ENCODE measurements at regions not wholly inside any gene's neighbourhood (a gene's known extent, or its start where the extent isn't known, plus 50 kb on each side); places are given as distances from the start of the nearest gene placed in this dataset.

- DNase-seq = no peak
These were observed 171.4 kb upstream of the CDH10 start for GRCh38 chr5:24816206-24816605.

GRCh38 chr5:24805230-24805629, 160.5 kb upstream of the CDH10 start:
- no peak for DNase-seq

GRCh38 chr5:24804221-24804681, 159.5 kb upstream of the CDH10 start:
- no peak for DNase-seq

- DNase-seq = no peak
These were observed 146.5 kb upstream of the CDH10 start for GRCh38 chr5:24791326-24791725.

- no peak for DNase-seq
These were observed 145.0 kb upstream of the CDH10 start for GRCh38 chr5:24789611-24790351.

- no peak for DNase-seq
These were observed 144.2 kb upstream of the CDH10 start for GRCh38 chr5:24788829-24789514.

- no peak for DNase-seq
These were observed 141.3 kb upstream of the CDH10 start for GRCh38 chr5:24786108-24786507.

GRCh38 chr5:24783596-24783995, 138.8 kb upstream of the CDH10 start:
- no peak for DNase-seq

- DNase-seq = no peak
These were observed 132.6 kb upstream of the CDH10 start for GRCh38 chr5:24777392-24777791.

GRCh38 chr5:24773261-24773660, 128.5 kb upstream of the CDH10 start:
- no peak for DNase-seq

- no peak for DNase-seq
These were observed 122.3 kb upstream of the CDH10 start for GRCh38 chr5:24767086-24767485.

- no peak for DNase-seq
These were observed 120.4 kb upstream of the CDH10 start for GRCh38 chr5:24765219-24765618.

- DNase-seq = no peak
These were observed 105.6 kb upstream of the CDH10 start for GRCh38 chr5:24750355-24750754.

GRCh38 chr5:24749701-24750100, 104.9 kb upstream of the CDH10 start:
- DNase-seq = no peak

- no peak for DNase-seq
These were observed 102.5 kb upstream of the CDH10 start for GRCh38 chr5:24747327-24747726.

- no peak for DNase-seq
These were observed 97.6 kb upstream of the CDH10 start for GRCh38 chr5:24742334-24742733.

- no peak for DNase-seq
These were observed 92.4 kb upstream of the CDH10 start for GRCh38 chr5:24737163-24737562.

GRCh38 chr5:24735284-24735683, 90.5 kb upstream of the CDH10 start:
- no peak for DNase-seq

- DNase-seq = no peak
These were observed 87.4 kb upstream of the CDH10 start for GRCh38 chr5:24732184-24732583.

- DNase-seq = no peak
These were observed 76.0 kb upstream of the CDH10 start for GRCh38 chr5:24720743-24721142.

GRCh38 chr5:24714746-24715145, 70.0 kb upstream of the CDH10 start:
- no peak for DNase-seq

- no peak for DNase-seq
These were observed 68.2 kb upstream of the CDH10 start for GRCh38 chr5:24712947-24713346.

- no peak for DNase-seq
These were observed 67.3 kb upstream of the CDH10 start for GRCh38 chr5:24712047-24712446.

- DNase-seq = no peak
These were observed 59.2 kb upstream of the CDH10 start for GRCh38 chr5:24703934-24704333.

Measured in RPMI8226 (cell line).